SK-N-SH treated with all-trans-retinoic acid at 6 μM for 48 hours (cell line): ENCODE measurements at regions not wholly inside any gene's neighbourhood (a gene's known extent, or its start where the extent isn't known, plus 50 kb on each side); places are given as distances from the start of the nearest gene placed in this dataset.

Experiments
- BACH2 ChIP-seq: fragments of 250-450 bp; sonication (Bioruptor Pico); IDR thresholded peaks from 2 replicates; pipeline ENCODE4 v1.9.0; 2021; ENCODE audit warnings: mild to moderate bottlenecking, borderline replicate concordance
- CREB5 ChIP-seq: fragments of 250-450 bp; sonication (Bioruptor Pico); IDR thresholded peaks from 2 replicates; pipeline ENCODE4 v1.5.1; 2020; ENCODE audit warnings: low read depth, mild to moderate bottlenecking, moderate library complexity
- CSDC2 ChIP-seq: fragments of 250-450 bp; sonication (Bioruptor Pico); IDR thresholded peaks from 2 replicates; pipeline ENCODE4 v1.5.0; 2020; ENCODE audit warnings: mild to moderate bottlenecking, moderate library complexity
- RARB ChIP-seq: fragments of 250-450 bp; sonication (Bioruptor Pico); IDR thresholded peaks from 2 replicates; pipeline ENCODE4 v1.8.0; 2021; ENCODE audit warnings: mild to moderate bottlenecking, moderate library complexity
- ZC3H10 ChIP-seq: fragments of 250-450 bp; sonication (Bioruptor Pico); IDR thresholded peaks from 2 replicates; pipeline ENCODE4 v1.5.1; 2021; ENCODE audit warnings: mild to moderate bottlenecking, moderate library complexity
- ZFP30 ChIP-seq: fragments of 450-650 bp; formaldehyde crosslinking; IDR thresholded peaks from 2 replicates; pipeline ENCODE4 v1.5.0; 2022; ENCODE audit warnings: mild to moderate bottlenecking, moderate library complexity
- ZNF8 ChIP-seq: fragments of 450-650 bp; formaldehyde crosslinking; IDR thresholded peaks from 2 replicates; pipeline ENCODE4 v1.5.0; 2020; ENCODE audit warnings: mild to moderate bottlenecking, moderate library complexity

- TF ChIP-seq BACH2 (CRISPR knock-in tag): no peak
- TF ChIP-seq ZNF8 (CRISPR knock-in tag): no peak
- TF ChIP-seq CSDC2: no peak
- TF ChIP-seq RARB (CRISPR knock-in tag): no peak
- no peak for TF ChIP-seq ZC3H10 (CRISPR knock-in tag)
- no peak for TF ChIP-seq ZFP30 (CRISPR knock-in tag)
- no peak for TF ChIP-seq CREB5 (CRISPR knock-in tag)
These were observed 73.1 kb upstream of the PRDX6 start for GRCh38 chr1:173403996-173404395.
